Neural progenitor cell (in vitro differentiated cells): ENCODE measurements at regions not wholly inside any gene's neighbourhood (a gene's known extent, or its start where the extent isn't known, plus 50 kb on each side); places are given as distances from the start of the nearest gene placed in this dataset.

Source experiments
- DNase-seq: peaks from one replicate; pipeline ENCODE4 v3.0.0-alpha.2; 2016; ENCODE audit warnings: low spot score
- H2AFZ ChIP-seq: fragments of 200-600 bp; sonication (generic); replicated peaks from 2 replicates; pipeline ENCODE4 v1.6.1; 2016; ENCODE audit warnings: antibody characterized with exemption
- H3F3A ChIP-seq: fragments of 200-600 bp; sonication (generic); 2 replicates; pipeline ENCODE4 v1.6.1; 2016; ENCODE audit warnings: antibody characterized with exemption, low read depth
- H3K27ac ChIP-seq: fragments of 200-600 bp; sonication (generic); 2 replicates; pipeline ENCODE4 v1.5.1; 2016; ENCODE audit warnings: mild to moderate bottlenecking
- H3K27me3 ChIP-seq: fragments of 200-600 bp; sonication (generic); 2 replicates; pipeline ENCODE4 v1.6.1; 2016; ENCODE audit warnings: mild to moderate bottlenecking, moderate library complexity
- H3K36me3 ChIP-seq: fragments of 200-600 bp; sonication (generic); 2 replicates; pipeline ENCODE4 v1.5.1; 2016
- H3K4me1 ChIP-seq: fragments of 200-600 bp; sonication (generic); 2 replicates; pipeline ENCODE4 v1.6.1; 2016; ENCODE audit warnings: mixed run types
- H3K4me2 ChIP-seq: fragments of 200-600 bp; sonication (generic); 2 replicates; pipeline ENCODE4 v1.6.1; 2016
- H3K4me3 ChIP-seq: fragments of 200-600 bp; sonication (generic); 2 replicates; pipeline ENCODE4 v1.5.1; 2016
- H3K79me2 ChIP-seq: fragments of 200-600 bp; sonication (generic); 2 replicates; pipeline ENCODE4 v1.6.1; 2016; ENCODE audit warnings: low read depth
- H3K9ac ChIP-seq: fragments of 200-600 bp; sonication (generic); 2 replicates; pipeline ENCODE4 v1.6.1; 2016
- H3K9me3 ChIP-seq: fragments of 200-600 bp; sonication (generic); 2 replicates; pipeline ENCODE4 v1.5.1; 2016; ENCODE audit warnings: low read depth
- H4K20me1 ChIP-seq: fragments of 200-600 bp; sonication (generic); 2 replicates; pipeline ENCODE4 v1.6.1; 2016; ENCODE audit warnings: low read depth
- H3K27ac Mint-ChIP-seq: 3 replicates; pipeline ENCODE4 v1.8.0; 2021; ENCODE audit warnings: mixed read lengths
- H3K27me3 Mint-ChIP-seq: 2 replicates; pipeline ENCODE4 v1.8.0; 2022; ENCODE audit warnings: low read depth, mild to moderate bottlenecking, inconsistent platforms, moderate library complexity, mixed read lengths; ENCODE audit not compliant: insufficient read depth
- H3K36me3 Mint-ChIP-seq: 3 replicates; pipeline ENCODE4 v1.8.0; 2021; ENCODE audit warnings: mixed read lengths
- H3K4me1 Mint-ChIP-seq: 3 replicates; pipeline ENCODE4 v1.8.0; 2021; ENCODE audit warnings: mixed read lengths
- H3K4me3 Mint-ChIP-seq: 3 replicates; pipeline ENCODE4 v1.8.0; 2021; ENCODE audit warnings: mild to moderate bottlenecking, moderate library complexity, mixed read lengths
- H3K9me3 Mint-ChIP-seq: 3 replicates; pipeline ENCODE4 v1.8.0; 2020; ENCODE audit warnings: mixed read lengths
- CTCF ChIP-seq: fragments of 200-600 bp; sonication (generic); IDR thresholded peaks from 2 replicates; pipeline ENCODE4 v1.5.1; 2017; ENCODE audit warnings: antibody characterized with exemption, mild to moderate bottlenecking
- EZH2 ChIP-seq: fragments of 200-600 bp; sonication (generic); IDR thresholded peaks from 2 replicates; pipeline ENCODE4 v1.6.1; 2017; ENCODE audit warnings: antibody characterized with exemption, mild to moderate bottlenecking, moderate library complexity
- EZH2phosphoT487 ChIP-seq: fragments of 200-600 bp; sonication (generic); IDR thresholded peaks from 2 replicates; pipeline ENCODE4 v1.6.1; 2017; ENCODE audit warnings: antibody characterized with exemption

- no peak overlapping the region for H3K27ac ChIP-seq
- H2AFZ ChIP-seq: no peak overlapping the region
- no peak overlapping the region for H3K4me3 ChIP-seq
- H3K36me3 Mint-ChIP-seq: no peaks in the 10 kb centered on the region
- no peaks in the 10 kb centered on the region for H3K4me1 ChIP-seq
- H3K27me3 Mint-ChIP-seq: peaks cover 2% of the 10 kb centered on the region
- no peak for TF ChIP-seq EZH2phosphoT487
- TF ChIP-seq CTCF: no peak
- TF ChIP-seq EZH2: no peak
- H4K20me1 ChIP-seq: no peaks in the 10 kb centered on the region
- H3K4me1 Mint-ChIP-seq: no peaks in the 10 kb centered on the region
- no peaks in the 10 kb centered on the region for H3K9me3 ChIP-seq
- no peak overlapping the region for H3K9ac ChIP-seq
- H3K9me3 Mint-ChIP-seq: no peaks in the 10 kb centered on the region
- no peak overlapping the region for H3K4me3 Mint-ChIP-seq
- no peaks in the 10 kb centered on the region for H3K27me3 ChIP-seq
- H3K27ac Mint-ChIP-seq: no peak overlapping the region
- no peaks in the 10 kb centered on the region for H3K79me2 ChIP-seq
- DNase-seq: no peak
- no peaks in the 10 kb centered on the region for H3F3A ChIP-seq
- no peak overlapping the region for H3K4me2 ChIP-seq
- H3K36me3 ChIP-seq: no peaks in the 10 kb centered on the region
Observed at GRCh38 chr10:109282510-109282909, 640.8 kb downstream of the XPNPEP1 start.

- Histone ChIP-seq H3K36me3 (no peaks in the 10 kb centered on the region), H3K27ac (no peak overlapping the region), H3F3A (no peaks in the 10 kb centered on the region), H2AFZ (no peak overlapping the region), H3K4me3 (no peak overlapping the region), H3K27me3 (no peaks in the 10 kb centered on the region), H3K79me2 (no peaks in the 10 kb centered on the region), H3K4me2 (no peak overlapping the region), H3K4me1 (no peaks in the 10 kb centered on the region), H3K9me3 (no peaks in the 10 kb centered on the region), H3K9ac (no peak overlapping the region), H4K20me1 (no peaks in the 10 kb centered on the region)
- Mint-ChIP-seq H3K36me3 (no peaks in the 10 kb centered on the region), H3K27me3 (peaks cover 2% of the 10 kb centered on the region), H3K9me3 (no peaks in the 10 kb centered on the region), H3K4me1 (no peaks in the 10 kb centered on the region), H3K4me3 (no peak overlapping the region), H3K27ac (no peak overlapping the region)
- TF ChIP-seq EZH2phosphoT487 (no peak), CTCF (no peak), EZH2 (no peak)
- DNase-seq: no peak
Observed at GRCh38 chr10:109281347-109281746, 642.0 kb downstream of the XPNPEP1 start.

- Histone ChIP-seq H3K36me3 (no peaks in the 10 kb centered on the region), H3K4me2 (no peak overlapping the region), H3K79me2 (no peaks in the 10 kb centered on the region), H3K4me3 (no peak overlapping the region), H3F3A (no peaks in the 10 kb centered on the region), H3K27ac (no peak overlapping the region), H3K9ac (no peak overlapping the region), H3K27me3 (no peaks in the 10 kb centered on the region), H4K20me1 (no peaks in the 10 kb centered on the region), H3K9me3 (no peaks in the 10 kb centered on the region), H2AFZ (no peak overlapping the region), H3K4me1 (no peaks in the 10 kb centered on the region)
- H3K9me3 Mint-ChIP-seq: no peaks in the 10 kb centered on the region
- TF ChIP-seq EZH2phosphoT487 (no peak), EZH2 (no peak), CTCF (no peak)
- no peaks in the 10 kb centered on the region for H3K36me3 Mint-ChIP-seq
- no peak overlapping the region for H3K27ac Mint-ChIP-seq
- peaks cover 2% of the 10 kb centered on the region for H3K27me3 Mint-ChIP-seq
- H3K4me1 Mint-ChIP-seq: no peaks in the 10 kb centered on the region
- H3K4me3 Mint-ChIP-seq: no peak overlapping the region
- DNase-seq: no peak
Observed at GRCh38 chr10:109280837-109281236, 642.5 kb downstream of the XPNPEP1 start.

- Mint-ChIP-seq H3K4me3 (no peak overlapping the region), H3K36me3 (no peaks in the 10 kb centered on the region), H3K27me3 (peaks cover 2% of the 10 kb centered on the region), H3K27ac (no peak overlapping the region), H3K4me1 (no peaks in the 10 kb centered on the region), H3K9me3 (no peaks in the 10 kb centered on the region)
- H3K27ac ChIP-seq: no peak overlapping the region
- no peak for TF ChIP-seq EZH2
- TF ChIP-seq EZH2phosphoT487: no peak
- TF ChIP-seq CTCF: no peak
- no peak overlapping the region for H3K9ac ChIP-seq
- H3K9me3 ChIP-seq: no peaks in the 10 kb centered on the region
- DNase-seq: no peak
- no peaks in the 10 kb centered on the region for H3K27me3 ChIP-seq
- no peaks in the 10 kb centered on the region for H3K36me3 ChIP-seq
- H3K4me3 ChIP-seq: no peak overlapping the region
- no peak overlapping the region for H3K4me2 ChIP-seq
- no peaks in the 10 kb centered on the region for H3K4me1 ChIP-seq
- no peak overlapping the region for H2AFZ ChIP-seq
- no peaks in the 10 kb centered on the region for H3K79me2 ChIP-seq
- H3F3A ChIP-seq: no peaks in the 10 kb centered on the region
- H4K20me1 ChIP-seq: no peaks in the 10 kb centered on the region
Observed at GRCh38 chr10:109277456-109277855, 645.9 kb downstream of the XPNPEP1 start.
